Fibroblast of villous mesenchyme (primary cell): ENCODE measurements at regions not wholly inside any gene's neighbourhood (a gene's known extent, or its start where the extent isn't known, plus 50 kb on each side); places are given as distances from the start of the nearest gene placed in this dataset.
"Not testable (repeated sequence)": the region's sequence is repeated elsewhere in the genome, so short reads cannot be mapped to it uniquely, and the experiment has no call there.

Experiments
- DNase-seq: peaks from one replicate; pipeline ENCODE4 v3.0.0-alpha.2; 2010; ENCODE audit warnings: low read depth
- H3K4me3 ChIP-seq: 2 replicates; pipeline ENCODE4 v1.5.1; 2011; ENCODE audit warnings: low read depth, mild to moderate bottlenecking, low read length
- CTCF ChIP-seq: IDR thresholded peaks from 2 replicates; pipeline ENCODE4 v1.5.1; 2012; ENCODE audit warnings: low read depth, mild to moderate bottlenecking, low read length; ENCODE audit not compliant: insufficient read depth

GRCh38 chr11:90428836-90429235 lies 206.0 kb upstream of the CHORDC1 start:
- DNase-seq: no peak
- no peak overlapping the region for H3K4me3 ChIP-seq
- TF ChIP-seq CTCF: no peak

GRCh38 chr11:90426442-90426841 lies 203.6 kb upstream of the CHORDC1 start:
- H3K4me3 ChIP-seq: no peak overlapping the region
- no peak for TF ChIP-seq CTCF
- no peak for DNase-seq

GRCh38 chr11:90423378-90423777 lies 200.5 kb upstream of the CHORDC1 start:
- no peak overlapping the region for H3K4me3 ChIP-seq
- TF ChIP-seq CTCF: no peak
- DNase-seq: no peak

- H3K4me3 ChIP-seq, DNase-seq: not testable (repeated sequence)
Observed at GRCh38 chr11:90422787-90423186, 199.9 kb upstream of the CHORDC1 start.

- TF ChIP-seq CTCF: no peak
Observed at GRCh38 chr11:90414221-90414620, 191.4 kb upstream of the CHORDC1 start.

GRCh38 chr11:90407350-90407749 lies 184.5 kb upstream of the CHORDC1 start:
- no peak for TF ChIP-seq CTCF
- no peak for DNase-seq
- no peak overlapping the region for H3K4me3 ChIP-seq

More at GRCh38 chr11:90414221-90414620, 191.4 kb upstream of the CHORDC1 start:
- no peak overlapping the region for H3K4me3 ChIP-seq
- DNase-seq: no peak

- TF ChIP-seq CTCF: no peak
Observed at GRCh38 chr11:90392692-90393091, 169.8 kb upstream of the CHORDC1 start.

More at GRCh38 chr11:90392692-90393091, 169.8 kb upstream of the CHORDC1 start:
- no peak for DNase-seq
- no peak overlapping the region for H3K4me3 ChIP-seq
